ENCODE measurements at regions not wholly inside any gene's neighbourhood (a gene's known extent, or its start where the extent isn't known, plus 50 kb on each side); places are given as distances from the start of the nearest gene placed in this dataset.
"Not testable (repeated sequence)": the region's sequence is repeated elsewhere in the genome, so short reads cannot be mapped to it uniquely, and the experiment has no call there.

- no peak for DNase-seq (ENCODE audit: low read depth in 2 of 2)
Observed at GRCh38 chr18:57954935-57955334, 89.1 kb upstream of the NEDD4L start.

- no peak for DNase-seq (ENCODE audit: low read depth in 2 of 2)
Observed at GRCh38 chr18:57953883-57954282, 90.1 kb upstream of the NEDD4L start.

DNA sequence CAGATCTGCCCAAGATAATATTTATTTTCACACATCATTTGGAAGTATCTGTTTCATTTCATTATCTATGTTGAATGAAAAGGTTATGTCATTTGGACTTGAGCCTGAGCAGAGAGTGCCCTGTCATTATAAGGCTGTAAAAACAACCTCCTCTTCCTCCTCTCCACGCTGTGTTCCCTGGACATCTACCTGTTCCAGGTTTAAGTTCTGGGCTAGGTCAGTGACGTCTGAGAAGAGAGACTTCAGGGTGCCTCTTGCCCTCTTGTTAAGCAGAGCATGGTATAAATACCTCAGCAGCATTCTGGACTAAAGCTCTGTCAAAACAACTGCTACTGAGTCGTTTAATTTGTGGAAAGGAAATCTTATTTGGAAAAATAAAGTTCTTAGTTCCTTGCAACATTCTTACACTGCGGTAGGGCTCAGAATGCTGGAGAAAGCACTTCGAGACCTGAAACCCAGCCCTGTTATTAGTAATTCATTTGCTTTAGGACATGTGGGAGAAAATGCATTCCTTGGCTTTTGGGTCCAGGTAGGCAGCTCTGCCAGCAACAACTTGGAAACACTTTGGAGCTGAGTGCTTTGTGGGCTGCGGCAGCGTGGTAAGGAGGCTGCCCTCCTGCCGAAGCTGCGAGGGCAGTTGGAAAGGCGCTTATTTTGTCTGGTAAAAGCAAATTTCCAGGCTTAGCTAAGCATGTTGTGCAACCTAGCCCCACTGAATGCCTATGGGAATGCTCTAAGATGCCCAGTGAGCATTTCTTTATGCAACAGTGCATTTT lies 91.8 kb upstream of the NEDD4L start:
- DNase-seq (ENCODE audit: low read depth in 2 of 2): no peak

DNA sequence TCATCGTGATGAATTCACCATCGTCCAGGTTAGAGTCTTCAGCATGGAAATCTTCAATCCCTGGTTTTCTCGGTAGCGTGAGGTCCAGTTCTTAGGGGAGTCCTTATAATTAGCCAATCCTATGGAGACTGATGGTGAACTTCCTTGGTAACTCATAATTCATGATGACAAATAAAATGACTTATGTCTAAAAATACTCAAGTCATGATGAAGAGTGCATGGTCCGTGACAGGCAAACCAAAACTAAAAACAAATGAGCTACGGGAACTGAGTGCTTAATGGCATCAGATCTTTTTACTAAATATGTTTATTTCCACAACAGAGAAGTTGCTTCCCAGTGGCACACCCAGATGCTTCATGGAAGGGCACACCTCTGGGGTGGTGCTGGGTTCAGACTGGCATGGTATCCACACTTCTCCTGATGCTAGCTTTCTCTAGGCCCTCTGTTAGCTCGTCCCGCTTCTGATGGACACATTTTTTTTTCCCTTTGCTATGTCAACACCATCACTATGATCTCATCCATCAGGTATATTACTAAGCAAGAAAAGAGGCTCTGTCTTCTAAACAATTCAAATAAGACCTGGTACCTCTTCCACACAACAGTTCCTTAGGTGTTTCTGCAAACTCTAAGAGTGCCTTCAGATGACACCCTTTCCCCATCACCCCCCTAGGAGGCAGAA lies 92.8 kb upstream of the NEDD4L start:
- DNase-seq (ENCODE audit: low read depth in 2 of 2): no peak

GRCh38 chr18:57950542-57950941 lies 93.5 kb upstream of the NEDD4L start:
- no peak for DNase-seq (ENCODE audit: low read depth in 2 of 2)

DNA sequence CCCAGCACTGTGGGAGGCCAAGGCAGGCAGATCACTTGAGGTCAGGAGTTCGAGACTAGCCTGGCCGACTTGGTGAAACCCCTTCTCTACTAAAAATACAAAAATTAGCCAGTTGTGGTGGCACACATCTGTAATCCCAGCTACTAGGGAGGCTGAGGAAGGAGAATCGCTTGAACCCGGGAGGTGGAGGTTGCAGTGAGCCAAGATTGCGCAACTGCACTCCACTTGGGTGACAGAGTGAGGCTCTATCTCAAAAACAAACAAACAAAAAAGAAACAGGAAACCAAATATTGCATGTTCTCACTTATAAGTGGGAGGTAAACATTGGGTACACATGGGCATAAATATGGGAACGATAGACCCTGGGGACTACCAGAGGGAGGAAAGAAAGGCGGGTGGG lies 94.7 kb upstream of the NEDD4L start:
- not testable (repeated sequence) for DNase-seq (ENCODE audit: low read depth in 2 of 2)

DNA sequence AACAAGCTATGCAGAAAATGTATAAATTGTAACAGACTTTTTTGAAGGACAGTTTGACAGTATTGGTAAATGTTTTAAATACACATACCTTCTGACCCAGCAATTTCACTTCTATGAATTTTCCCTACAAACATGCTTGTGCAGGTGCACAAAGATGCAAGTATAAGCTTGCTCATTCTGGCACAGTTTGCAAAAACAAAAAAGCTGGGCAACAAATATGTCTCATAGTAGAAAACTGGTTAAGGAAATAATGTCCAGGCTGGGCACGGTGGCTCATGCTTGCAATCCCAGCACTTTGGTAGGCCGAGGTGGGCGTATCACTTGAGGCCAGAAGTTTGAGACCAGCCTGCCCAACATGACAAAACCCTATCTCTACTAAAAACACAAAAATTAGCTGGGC lies 96.9 kb upstream of the NEDD4L start:
- no peak for DNase-seq (ENCODE audit: low read depth in 2 of 2)

DNA sequence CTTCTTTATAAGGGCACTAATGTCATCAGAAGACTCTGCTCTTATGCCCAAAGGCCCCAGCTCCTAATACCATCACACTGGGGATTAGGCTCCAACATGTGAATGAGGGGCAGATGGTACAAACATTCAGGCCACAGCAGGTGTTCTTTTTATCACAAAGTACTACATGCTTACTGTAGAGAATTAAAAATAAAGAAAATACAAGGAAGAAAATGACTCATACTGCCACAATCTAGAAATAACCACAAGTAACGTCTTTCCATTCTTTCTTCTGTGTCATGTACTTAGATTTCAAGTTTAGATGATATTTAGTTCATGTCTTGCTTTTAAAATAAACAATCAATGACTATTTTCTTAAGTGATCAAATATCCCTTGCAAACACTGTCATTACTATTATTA lies 100.3 kb upstream of the NEDD4L start:
- DNase-seq (ENCODE audit: low read depth in 2 of 2): no peak

- no peak for DNase-seq (ENCODE audit: low read depth in 2 of 2)
Observed at GRCh38 chr18:57942493-57942892, 101.5 kb upstream of the NEDD4L start.

DNA sequence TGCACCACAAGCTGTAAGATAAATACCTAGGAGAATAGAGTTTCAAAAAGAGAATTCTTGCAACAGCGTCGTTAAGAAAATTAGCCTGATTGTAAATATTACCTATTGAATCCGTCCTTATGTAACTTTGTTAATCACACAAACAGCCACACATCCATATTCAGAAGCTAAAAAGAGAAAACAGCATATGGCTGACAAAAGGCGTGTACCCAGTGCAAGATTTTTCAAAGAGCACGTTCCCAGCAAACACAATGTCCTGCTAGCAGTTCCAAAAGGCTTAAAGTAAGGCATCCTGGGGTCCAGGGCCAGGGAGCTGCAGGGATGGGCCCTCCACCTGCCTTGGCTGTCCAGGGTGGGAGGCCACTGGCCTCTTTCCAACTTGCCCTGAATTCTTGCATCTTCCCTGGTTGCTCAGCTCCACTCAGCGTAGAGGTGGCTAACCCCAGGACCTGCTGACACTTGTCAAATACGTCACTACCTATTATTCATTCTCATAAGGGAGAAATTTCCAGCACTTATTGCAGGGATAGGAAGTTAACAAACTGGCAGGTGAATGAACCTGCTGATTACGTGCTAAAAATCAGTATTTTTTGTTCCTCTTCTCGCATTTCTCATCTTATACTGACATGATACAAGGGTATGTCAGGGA lies 102.1 kb upstream of the NEDD4L start:
- DNase-seq (ENCODE audit: low read depth in 2 of 2): no peak

DNA sequence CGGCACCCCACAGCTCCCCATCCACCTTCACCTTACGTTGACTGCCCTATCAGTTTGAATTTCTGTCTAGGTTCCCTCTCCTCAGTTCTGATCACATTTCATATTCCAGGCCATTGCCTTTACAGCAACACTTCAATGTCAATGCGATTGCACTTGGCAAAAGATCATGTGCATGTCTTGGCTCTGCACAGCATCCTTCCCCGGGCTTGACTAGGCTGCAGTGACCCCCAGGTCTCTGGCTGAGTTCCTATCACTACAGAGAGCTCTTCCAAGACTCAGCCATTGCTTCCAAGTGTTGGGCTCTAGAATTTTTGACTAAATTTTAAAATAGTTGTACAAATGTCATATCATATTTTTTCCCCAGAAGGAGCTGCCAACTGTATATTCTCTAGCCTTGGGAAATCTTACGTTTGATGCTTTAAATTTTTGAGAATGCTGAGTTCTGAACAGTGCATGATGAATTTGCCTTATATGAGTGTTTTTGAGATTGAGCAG lies 103.8 kb upstream of the NEDD4L start:
- no peak for DNase-seq (ENCODE audit: low read depth in 2 of 2)

DNA sequence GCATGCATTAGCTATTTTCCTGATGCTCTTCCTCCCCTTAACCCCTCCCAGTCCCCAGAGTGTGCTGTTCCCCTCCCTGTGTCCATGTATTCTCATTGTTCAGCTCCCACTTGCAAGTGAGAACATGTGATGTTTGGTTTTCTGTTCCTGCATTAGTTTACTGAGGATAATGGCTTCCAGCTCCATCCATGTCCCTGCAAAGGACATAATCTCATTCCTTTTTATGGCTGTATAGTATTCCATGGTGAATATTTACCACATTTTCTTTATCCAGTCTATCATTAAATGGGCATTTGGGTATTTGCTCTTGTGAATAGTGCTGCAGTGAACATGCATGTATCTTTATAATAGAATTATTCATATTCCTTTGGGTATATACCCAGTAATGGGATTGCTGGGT lies 109.7 kb upstream of the NEDD4L start:
- not testable (repeated sequence) for DNase-seq (ENCODE audit: low read depth in 2 of 2)

DNA sequence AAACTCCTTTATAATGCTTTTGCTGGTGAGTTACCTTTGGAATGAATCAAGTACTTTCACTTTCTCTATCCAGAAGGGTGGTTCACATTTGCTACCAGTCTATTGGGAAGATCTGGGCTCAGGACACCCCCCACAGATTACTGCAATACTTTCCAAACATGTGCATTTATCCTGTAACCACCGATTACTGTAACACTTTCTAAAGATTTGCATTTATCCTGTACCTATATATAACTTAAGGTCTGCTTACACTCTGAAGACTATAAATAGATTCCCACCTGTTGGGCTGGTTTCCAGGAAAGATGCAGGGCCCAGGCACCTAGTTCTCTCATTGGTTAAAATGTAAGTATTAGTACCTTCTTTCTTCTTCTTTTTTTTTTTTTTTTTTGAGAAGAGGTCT lies 113.0 kb upstream of the NEDD4L start:
- DNase-seq (ENCODE audit: low read depth in 2 of 2): no peak

DNA sequence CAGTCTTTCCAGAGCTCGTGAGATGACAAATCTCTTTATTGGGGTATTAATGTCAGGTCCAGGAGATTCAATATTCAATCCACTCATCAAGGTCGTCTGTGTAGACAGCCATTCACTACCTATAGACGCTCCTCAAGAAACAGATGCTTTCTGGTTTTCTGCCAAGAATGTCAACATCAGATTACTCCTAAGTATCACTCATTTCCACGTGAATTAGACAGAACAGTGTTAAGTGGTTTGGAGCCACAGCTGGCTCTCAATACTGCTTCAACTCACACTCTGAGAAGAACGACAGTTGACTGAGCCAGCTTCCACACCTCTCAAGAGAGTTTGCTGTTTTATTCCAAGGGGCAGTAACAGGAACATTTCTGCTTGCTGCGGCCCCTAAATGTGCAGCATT lies 113.5 kb upstream of the NEDD4L start:
- DNase-seq (ENCODE audit: low read depth in 2 of 2): no peak

DNA sequence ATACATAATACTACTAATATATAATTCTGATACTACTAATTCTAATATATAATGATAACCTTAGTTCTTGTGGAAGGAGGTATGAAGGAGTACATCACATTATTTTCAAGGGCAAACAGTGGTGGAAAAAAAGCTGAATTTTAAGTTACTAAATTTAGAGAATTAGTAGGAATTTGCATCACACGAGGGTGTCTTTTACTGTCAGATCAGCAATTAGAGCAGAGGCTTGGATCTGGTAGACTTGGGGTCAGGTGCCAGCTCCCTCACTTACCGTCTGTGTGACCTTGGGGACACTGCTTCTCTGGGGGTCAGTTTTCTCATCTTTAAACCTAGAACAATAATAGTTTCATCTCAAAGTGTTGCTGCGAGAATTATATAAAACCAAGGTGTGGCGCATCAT lies 114.1 kb upstream of the NEDD4L start:
- DNase-seq (ENCODE audit: low read depth in 2 of 2): no peak

- DNase-seq (ENCODE audit: low read depth in 2 of 2): no peak
Observed at GRCh38 chr18:57928466-57928865, 115.6 kb upstream of the NEDD4L start.

DNA sequence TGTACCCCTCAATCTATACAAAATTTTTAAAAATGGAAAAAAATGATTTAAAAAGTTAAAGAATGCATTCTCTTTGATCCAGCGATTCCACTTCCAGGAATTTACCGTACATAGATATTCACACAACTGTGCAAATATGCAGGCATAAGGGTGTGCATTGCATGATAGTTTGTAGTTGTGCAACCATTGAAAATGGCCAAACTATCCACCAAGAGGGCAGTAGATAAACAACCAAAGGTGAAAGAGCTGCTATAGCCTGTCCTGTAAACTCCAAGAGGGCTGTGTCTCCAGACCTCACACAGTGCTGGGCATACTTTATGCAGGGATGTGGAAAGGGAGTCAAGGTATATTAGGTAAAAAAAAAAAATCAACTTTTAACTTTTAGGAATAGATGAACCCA lies 116.5 kb upstream of the NEDD4L start:
- DNase-seq (ENCODE audit: low read depth in 2 of 2): no peak

GRCh38 chr18:57925706-57926105 lies 118.3 kb upstream of the NEDD4L start:
- DNase-seq (ENCODE audit: low read depth in 2 of 2): no peak

- DNase-seq (ENCODE audit: low read depth in 2 of 2): no peak
Observed at GRCh38 chr18:57923611-57924010, 120.4 kb upstream of the NEDD4L start.

DNA sequence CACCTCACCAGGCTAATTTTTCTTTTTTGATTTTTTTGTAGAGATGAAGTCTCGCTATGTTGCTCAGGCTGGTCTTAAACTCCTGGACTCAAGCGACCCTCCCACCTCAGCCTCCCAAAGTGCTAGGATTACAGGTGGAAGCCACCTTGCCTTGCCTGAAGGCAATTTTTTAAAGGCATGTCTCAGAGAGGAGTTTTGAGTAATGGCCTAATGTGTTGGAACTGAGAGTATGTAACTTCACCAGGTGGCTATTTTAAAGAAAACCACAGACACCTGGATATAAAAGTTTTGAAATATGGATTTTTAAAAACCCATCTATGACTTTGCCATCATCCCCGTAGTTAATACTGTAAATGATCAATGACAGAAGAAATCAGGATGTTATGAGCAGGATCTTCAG lies 119.8 kb upstream of the ATP8B1 start:
- DNase-seq (ENCODE audit: low read depth in 2 of 2): no peak

DNA sequence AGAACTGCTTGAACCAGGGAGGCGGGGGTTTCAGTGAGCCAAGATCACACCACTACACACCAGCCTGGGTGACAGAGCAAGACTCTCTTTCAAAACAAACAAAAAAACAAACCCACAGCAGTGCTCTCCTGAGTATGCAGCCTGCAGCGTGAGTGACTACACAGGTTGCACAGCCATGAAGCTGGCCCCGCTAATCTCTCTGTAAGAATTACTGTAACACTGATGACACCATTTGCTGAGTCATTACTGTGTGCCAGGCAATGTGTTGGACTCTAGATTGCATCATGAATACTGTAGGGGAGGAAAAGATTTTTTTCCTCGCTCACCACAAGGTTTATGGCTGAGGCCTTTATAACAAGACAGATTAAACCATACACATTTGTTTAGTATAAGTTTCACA lies 118.6 kb upstream of the ATP8B1 start:
- DNase-seq (ENCODE audit: low read depth in 2 of 2): no peak

GRCh38 chr18:57920036-57920435 lies 116.9 kb upstream of the ATP8B1 start:
- no peak for DNase-seq (ENCODE audit: low read depth in 2 of 2)

- no peak for DNase-seq (ENCODE audit: low read depth in 2 of 2)
Observed at GRCh38 chr18:57918601-57919000, 115.5 kb upstream of the ATP8B1 start.

Data from stimulated activated CD4-positive, alpha-beta T cell treated with anti-CD3 and anti-CD28 coated beads, Interleukin-1b, Interleukin-23, amount 100 ng/mL, for 4 hours (primary cell).